ENCODE measurements at regions not wholly inside any gene's neighbourhood (a gene's known extent, or its start where the extent isn't known, plus 50 kb on each side); places are given as distances from the start of the nearest gene placed in this dataset.
"Not testable (repeated sequence)": the region's sequence is repeated elsewhere in the genome, so short reads cannot be mapped to it uniquely, and the experiment has no call there.

- Histone ChIP-seq H3K4me2 (ENCODE audit: low read length) (no peak overlapping the region), H3K27me3 (ENCODE audit: control insufficient read depth, low read length) (no peaks in the 10 kb centered on the region)
These were observed 172.8 kb downstream of the MATN1 start for GRCh38 chr1:30550365-30551220.

GRCh38 chr1:30549872-30550271 is 173.5 kb downstream of the MATN1 start:
- not testable (repeated sequence) for H3K9me2 ChIP-seq (replicated peaks; ENCODE audit: control insufficient read depth, low read length); H3K4me1 ChIP-seq (ENCODE audit: control insufficient read depth, low read length); H3K79me2 ChIP-seq (ENCODE audit: control insufficient read depth, low read length); H3K4me3 ChIP-seq (ENCODE audit: low read length); H3K9me3 ChIP-seq (ENCODE audit: control insufficient read depth, insufficient read depth, low read length); H3F3A ChIP-seq (ENCODE audit: control insufficient read depth, insufficient read depth); H3K4me2 ChIP-seq (ENCODE audit: low read length); H3K27me3 ChIP-seq (ENCODE audit: control insufficient read depth, low read length); H3K36me3 ChIP-seq (ENCODE audit: control insufficient read depth, low read length); H3K27ac ChIP-seq (ENCODE audit: low read depth, low read length); H4K20me1 ChIP-seq (ENCODE audit: control insufficient read depth, insufficient read depth, low read depth, low read length)

More at GRCh38 chr1:30550365-30551220, 172.8 kb downstream of the MATN1 start:
- H3K27ac ChIP-seq (ENCODE audit: low read depth, low read length): no peak overlapping the region
- H3F3A ChIP-seq (ENCODE audit: control insufficient read depth, insufficient read depth): no peaks in the 10 kb centered on the region
- no peaks in the 10 kb centered on the region for H3K36me3 ChIP-seq (ENCODE audit: control insufficient read depth, low read length)
- H3K9me2 ChIP-seq (replicated peaks; ENCODE audit: control insufficient read depth, low read length): no peaks in the 10 kb centered on the region
- H3K4me1 ChIP-seq (ENCODE audit: control insufficient read depth, low read length): no peaks in the 10 kb centered on the region
- H4K20me1 ChIP-seq (ENCODE audit: control insufficient read depth, insufficient read depth, low read depth, low read length): no peaks in the 10 kb centered on the region
- peaks cover 3% of the 10 kb centered on the region; the same call in 1 of the 2 replicates for H3K9me3 ChIP-seq (ENCODE audit: control insufficient read depth, insufficient read depth, low read length)
- TF ChIP-seq EZH2phosphoT487 (IDR thresholded peaks at IDR 0.05; ENCODE audit: borderline replicate concordance, low read length): no peak
- TF ChIP-seq, protein P1, sequence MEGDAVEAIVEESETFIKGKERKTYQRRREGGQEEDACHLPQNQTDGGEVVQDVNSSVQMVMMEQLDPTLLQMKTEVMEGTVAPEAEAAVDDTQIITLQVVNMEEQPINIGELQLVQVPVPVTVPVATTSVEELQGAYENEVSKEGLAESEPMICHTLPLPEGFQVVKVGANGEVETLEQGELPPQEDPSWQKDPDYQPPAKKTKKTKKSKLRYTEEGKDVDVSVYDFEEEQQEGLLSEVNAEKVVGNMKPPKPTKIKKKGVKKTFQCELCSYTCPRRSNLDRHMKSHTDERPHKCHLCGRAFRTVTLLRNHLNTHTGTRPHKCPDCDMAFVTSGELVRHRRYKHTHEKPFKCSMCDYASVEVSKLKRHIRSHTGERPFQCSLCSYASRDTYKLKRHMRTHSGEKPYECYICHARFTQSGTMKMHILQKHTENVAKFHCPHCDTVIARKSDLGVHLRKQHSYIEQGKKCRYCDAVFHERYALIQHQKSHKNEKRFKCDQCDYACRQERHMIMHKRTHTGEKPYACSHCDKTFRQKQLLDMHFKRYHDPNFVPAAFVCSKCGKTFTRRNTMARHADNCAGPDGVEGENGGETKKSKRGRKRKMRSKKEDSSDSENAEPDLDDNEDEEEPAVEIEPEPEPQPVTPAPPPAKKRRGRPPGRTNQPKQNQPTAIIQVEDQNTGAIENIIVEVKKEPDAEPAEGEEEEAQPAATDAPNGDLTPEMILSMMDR (IDR thresholded peaks at IDR 0.05; ENCODE audit: low read depth, low read length, poor library complexity, severe bottlenecking): no peak
- no peaks in the 10 kb centered on the region for H3K79me2 ChIP-seq (ENCODE audit: control insufficient read depth, low read length)
- H3K4me3 ChIP-seq (ENCODE audit: low read length): no peak overlapping the region

DNA sequence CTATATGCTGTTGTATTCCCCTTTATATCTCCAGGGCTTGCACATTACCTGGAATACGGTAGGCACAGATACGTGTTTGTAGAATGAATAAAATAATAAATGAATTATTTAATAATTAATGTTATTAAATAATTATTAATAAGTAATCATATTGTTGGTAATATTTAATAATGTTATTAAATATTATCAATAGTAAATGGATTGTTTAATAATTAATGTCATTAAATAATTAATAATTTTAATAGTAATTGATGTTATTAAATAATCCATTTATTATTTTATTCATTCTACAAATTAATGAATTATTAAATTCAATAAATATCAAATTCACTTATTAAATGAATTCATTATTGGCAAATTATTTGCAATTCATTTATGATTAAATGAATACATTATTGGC is 175.1 kb downstream of the MATN1 start:
- Histone ChIP-seq H3K9me3 (ENCODE audit: control insufficient read depth, insufficient read depth, low read length) (peaks cover 3% of the 10 kb centered on the region; the same call in 1 of the 2 replicates), H3K79me2 (ENCODE audit: control insufficient read depth, low read length) (no peaks in the 10 kb centered on the region)

DNA sequence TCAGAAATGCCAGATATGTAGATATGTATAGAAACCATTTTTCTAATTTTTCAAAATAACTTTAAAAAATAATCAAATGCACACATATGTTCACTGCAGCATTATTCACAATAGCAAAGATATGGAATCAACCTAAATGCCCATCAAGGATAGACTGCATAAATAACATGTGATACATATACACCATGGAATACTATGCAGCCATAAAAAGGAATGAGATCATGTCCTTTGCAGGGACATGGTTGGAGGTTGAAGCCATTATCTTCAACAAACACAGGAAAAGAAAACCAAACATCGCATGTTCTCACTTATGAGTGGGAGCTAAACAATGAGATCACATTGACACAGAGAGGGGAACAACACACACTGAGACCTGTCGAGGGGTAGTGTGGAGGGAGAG is 176.1 kb downstream of the MATN1 start:
- H3K27ac ChIP-seq (ENCODE audit: low read depth, low read length); H4K20me1 ChIP-seq (ENCODE audit: control insufficient read depth, insufficient read depth, low read depth, low read length); H3F3A ChIP-seq (ENCODE audit: control insufficient read depth, insufficient read depth); H3K27me3 ChIP-seq (ENCODE audit: control insufficient read depth, low read length); H3K79me2 ChIP-seq (ENCODE audit: control insufficient read depth, low read length); H3K4me2 ChIP-seq (ENCODE audit: low read length); H3K4me3 ChIP-seq (ENCODE audit: low read length); H3K4me1 ChIP-seq (ENCODE audit: control insufficient read depth, low read length); H3K36me3 ChIP-seq (ENCODE audit: control insufficient read depth, low read length); H3K9me2 ChIP-seq (replicated peaks; ENCODE audit: control insufficient read depth, low read length); H3K9me3 ChIP-seq (ENCODE audit: control insufficient read depth, insufficient read depth, low read length): not testable (repeated sequence)

More for the DNA sequence above, 175.1 kb downstream of the MATN1 start:
- TF ChIP-seq, protein P1 (IDR thresholded peaks at IDR 0.05; ENCODE audit: low read depth, low read length, poor library complexity, severe bottlenecking): no peak
- TF ChIP-seq EZH2phosphoT487 (IDR thresholded peaks at IDR 0.05; ENCODE audit: borderline replicate concordance, low read length): no peak
- Histone ChIP-seq H3K27ac (ENCODE audit: low read depth, low read length) (no peak overlapping the region), H4K20me1 (ENCODE audit: control insufficient read depth, insufficient read depth, low read depth, low read length) (no peaks in the 10 kb centered on the region), H3K4me2 (ENCODE audit: low read length) (no peak overlapping the region), H3K27me3 (ENCODE audit: control insufficient read depth, low read length) (no peaks in the 10 kb centered on the region), H3K4me1 (ENCODE audit: control insufficient read depth, low read length) (no peaks in the 10 kb centered on the region), H3K4me3 (ENCODE audit: low read length) (no peak overlapping the region), H3K36me3 (ENCODE audit: control insufficient read depth, low read length) (no peaks in the 10 kb centered on the region), H3F3A (ENCODE audit: control insufficient read depth, insufficient read depth) (no peaks in the 10 kb centered on the region), H3K9me2 (replicated peaks; ENCODE audit: control insufficient read depth, low read length) (no peaks in the 10 kb centered on the region)
